PFSK-1 (cell line): ENCODE measurements at regions not wholly inside any gene's neighbourhood (a gene's known extent, or its start where the extent isn't known, plus 50 kb on each side); places are given as distances from the start of the nearest gene placed in this dataset.

ENCODE experiments used
- FOXP2 ChIP-seq: optimal IDR thresholded peaks from 2 replicates; pipeline ENCODE3; 2011; ENCODE audit warnings: borderline replicate concordance, control low read depth, inconsistent platforms; ENCODE audit not compliant: insufficient read depth; ENCODE audit errors: extremely low read length, extremely low read depth
- POLR2AphosphoS5 ChIP-seq: IDR thresholded peaks from 2 replicates; pipeline ENCODE4 v1.6.1; 2012; ENCODE audit warnings: low read depth, mild to moderate bottlenecking, control low read depth, low read length, moderate library complexity
- REST ChIP-seq, 2 experiments: IDR thresholded peaks; 2 replicates each; pipeline versions ENCODE4 v1.6.1 to v1.8.0; 2011 to 2012; ENCODE audit warnings: low read depth in 2 of 2, low read length in 2 of 2, control low read depth in 1 of 2, inconsistent platforms in 1 of 2, mild to moderate bottlenecking in 1 of 2, moderate library complexity in 1 of 2; ENCODE audit not compliant: insufficient read depth in 1 of 2
- SIN3A ChIP-seq: IDR thresholded peaks from 2 replicates; pipeline ENCODE4 v1.6.1; 2012; ENCODE audit warnings: mild to moderate bottlenecking, low read length, moderate library complexity, borderline replicate concordance; ENCODE audit not compliant: insufficient read depth
- TAF1 ChIP-seq: IDR thresholded peaks from 2 replicates; pipeline ENCODE4 v1.6.1; 2012; ENCODE audit warnings: low read length, control low read depth, borderline replicate concordance; ENCODE audit not compliant: insufficient read depth

GRCh38 chr12:17064834-17065233 lies 458.9 kb upstream of the LMO3 start:
- no peak for TF ChIP-seq SIN3A
- no peak for TF ChIP-seq TAF1
- TF ChIP-seq FOXP2: no peak
- no peak for TF ChIP-seq POLR2AphosphoS5
- TF ChIP-seq REST (IDR thresholded peaks at IDR 0.05; ENCODE audit: insufficient read depth in 1 of 2, low read depth in 2 of 2, low read length in 2 of 2): no peak

GRCh38 chr12:17062267-17063036 lies 456.5 kb upstream of the LMO3 start:
- no peak for TF ChIP-seq SIN3A
- TF ChIP-seq TAF1: no peak
- no peak for TF ChIP-seq POLR2AphosphoS5
- no peak for TF ChIP-seq FOXP2
- TF ChIP-seq REST (IDR thresholded peaks at IDR 0.05; ENCODE audit: insufficient read depth in 1 of 2, low read depth in 2 of 2, low read length in 2 of 2): no peak

- TF ChIP-seq REST (IDR thresholded peaks at IDR 0.05; ENCODE audit: insufficient read depth in 1 of 2, low read depth in 2 of 2, low read length in 2 of 2): no peak
- no peak for TF ChIP-seq POLR2AphosphoS5
- no peak for TF ChIP-seq FOXP2
- no peak for TF ChIP-seq SIN3A
- no peak for TF ChIP-seq TAF1
Observed at GRCh38 chr12:17060260-17060659, 454.3 kb upstream of the LMO3 start.

- TF ChIP-seq TAF1 (no peak), SIN3A (no peak), REST (IDR thresholded peaks at IDR 0.05; ENCODE audit: insufficient read depth in 1 of 2, low read depth in 2 of 2, low read length in 2 of 2) (no peak), POLR2AphosphoS5 (no peak), FOXP2 (no peak)
Observed at GRCh38 chr12:17056546-17056945, 450.6 kb upstream of the LMO3 start.

- no peak for TF ChIP-seq TAF1
- no peak for TF ChIP-seq POLR2AphosphoS5
- no peak for TF ChIP-seq REST (IDR thresholded peaks at IDR 0.05; ENCODE audit: insufficient read depth in 1 of 2, low read depth in 2 of 2, low read length in 2 of 2)
- TF ChIP-seq SIN3A: no peak
- TF ChIP-seq FOXP2: no peak
Observed at GRCh38 chr12:17038923-17039322, 433.0 kb upstream of the LMO3 start.
